H1 (cell line): ENCODE measurements at regions not wholly inside any gene's neighbourhood (a gene's known extent, or its start where the extent isn't known, plus 50 kb on each side); places are given as distances from the start of the nearest gene placed in this dataset.

Source experiments
- CTCF ChIA-PET: fragments of 300-600 bp; sonication (Branson Sonifier 250); formaldehyde crosslinking; loops from one replicate; lab custom pipeline; 2021; ENCODE audit not compliant: partially characterized antibody; lab: Charles Lee
- POLR2A ChIA-PET: fragments of 300-600 bp; sonication (Branson Sonifier 250); formaldehyde crosslinking; loops from one replicate; lab custom pipeline; 2021; ENCODE audit warnings: inconsistent platforms; ENCODE audit not compliant: partially characterized antibody; lab: Charles Lee
- DNase-seq, 2 experiments: peaks; one replicate each; pipeline versions ENCODE4 v3.0.0 to v3.0.0-alpha.2; 2010 to 2022; ENCODE audit warnings: low spot score in 2 of 2, low read depth in 1 of 2, mixed read lengths in 1 of 2
- FAIRE-seq: peaks from 2 replicates; lab custom pipeline; 2011; peaks lifted over from hg19 to GRCh38; lab: Jason Lieb, UNC
- H2AFZ ChIP-seq: 2 replicates; pipeline ENCODE4 v1.8.1; 2012; ENCODE audit warnings: low read length, inconsistent platforms
- H2AK5ac ChIP-seq: 2 replicates; pipeline ENCODE4 v1.6.1; 2013; ENCODE audit warnings: low read depth, low read length
- H2BK120ac ChIP-seq: replicated peaks from 2 replicates; pipeline ENCODE3; 2013; ENCODE audit warnings: low read depth, low read length, inconsistent platforms
- H2BK12ac ChIP-seq: 2 replicates; pipeline ENCODE4 v1.6.1; 2013; ENCODE audit warnings: low read depth, low read length
- H2BK15ac ChIP-seq: 2 replicates; pipeline ENCODE4 v1.6.1; 2013; ENCODE audit warnings: low read length
- H2BK20ac ChIP-seq: 2 replicates; pipeline ENCODE4 v1.6.1; 2013; ENCODE audit warnings: low read length
- H2BK5ac ChIP-seq: 2 replicates; pipeline ENCODE4 v1.6.1; 2013; ENCODE audit warnings: low read depth, low read length
- H3K14ac ChIP-seq: 2 replicates; pipeline ENCODE4 v1.6.1; 2013; ENCODE audit warnings: inconsistent platforms; ENCODE audit not compliant: insufficient read length
- H3K18ac ChIP-seq: 2 replicates; pipeline ENCODE4 v1.6.1; 2013; ENCODE audit warnings: low read length; ENCODE audit errors: extremely low read depth
- H3K23ac ChIP-seq: 2 replicates; pipeline ENCODE4 v1.6.1; 2013; ENCODE audit warnings: inconsistent platforms; ENCODE audit not compliant: insufficient read length
- H3K23me2 ChIP-seq: 2 replicates; pipeline ENCODE4 v1.6.1; 2013; ENCODE audit warnings: low read depth, low read length
- H3K27ac ChIP-seq: 2 replicates; pipeline ENCODE4 v1.6.1; 2011; ENCODE audit warnings: low read depth, low read length, inconsistent platforms
- H3K27me3 ChIP-seq, 4 experiments: replicated peaks in 1 of 4; 1 replicate in 1 of 4; 2 replicates in 3 of 4; pipeline versions ENCODE4 v1.6.1 to v1.8.1; 2011 to 2013; ENCODE audit warnings: low read length in 3 of 4, mild to moderate bottlenecking in 3 of 4, inconsistent platforms in 2 of 4, mixed read lengths in 2 of 4, moderate library complexity in 1 of 4; ENCODE audit not compliant: control insufficient read depth in 3 of 4, insufficient read depth in 3 of 4; ENCODE audit errors: extremely low read depth in 1 of 4
- H3K36me3 ChIP-seq, 4 experiments: 2 replicates each; pipeline versions ENCODE4 v1.6.1 to v1.8.1; 2011 to 2013; ENCODE audit warnings: mild to moderate bottlenecking in 4 of 4, low read length in 3 of 4, moderate library complexity in 2 of 4, control low read depth in 1 of 4, inconsistent platforms in 1 of 4; ENCODE audit not compliant: insufficient read depth in 4 of 4, control insufficient read depth in 2 of 4
- H3K4ac ChIP-seq: replicated peaks from 2 replicates; pipeline ENCODE3; 2013; ENCODE audit warnings: low read length, low read depth, mixed read lengths, inconsistent platforms; ENCODE audit not compliant: insufficient read length
- H3K4me1 ChIP-seq, 4 experiments: replicated peaks in 1 of 4; 1 replicate in 1 of 4; 2 replicates in 3 of 4; pipeline versions ENCODE4 v1.6.1 to v1.8.1; 2011 to 2013; ENCODE audit warnings: low read length in 3 of 4, inconsistent platforms in 2 of 4, mixed read lengths in 1 of 4; ENCODE audit not compliant: insufficient read depth in 4 of 4, control insufficient read depth in 3 of 4
- H3K4me2 ChIP-seq, 2 experiments: 2 replicates each; pipeline versions ENCODE4 v1.6.1 to v1.8.1; 2011 to 2013; ENCODE audit warnings: low read depth in 2 of 2, low read length in 2 of 2, control low read depth in 1 of 2, inconsistent platforms in 1 of 2, mild to moderate bottlenecking in 1 of 2; ENCODE audit not compliant: insufficient read depth in 1 of 2
- H3K4me3 ChIP-seq, 4 experiments: fragments of 200-600, 300-600 bp in 1 of 4; sonication (generic), shearing (Covaris generic), sonication (Bioruptor Twin) in 1 of 4; 2 replicates each; pipeline versions ENCODE4 v1.5.1 to v1.8.1; 2011 to 2016; ENCODE audit warnings: low read length in 4 of 4, low read depth in 3 of 4, control low read depth in 2 of 4, inconsistent platforms in 2 of 4, mild to moderate bottlenecking in 2 of 4, mixed read lengths in 1 of 4, moderate library complexity in 1 of 4; ENCODE audit not compliant: insufficient read depth in 2 of 4; ENCODE audit errors: extremely low read depth in 1 of 4
- H3K56ac ChIP-seq: replicated peaks from 2 replicates; pipeline ENCODE3; 2013; ENCODE audit warnings: low read depth, mild to moderate bottlenecking, mixed read lengths, low read length, inconsistent platforms; ENCODE audit not compliant: insufficient read length
- H3K79me1 ChIP-seq: 2 replicates; pipeline ENCODE4 v1.6.1; 2013; ENCODE audit warnings: low read depth, low read length, control low read depth
- H3K79me2 ChIP-seq, 2 experiments: 2 replicates each; pipeline versions ENCODE4 v1.6.1 to v1.8.1; 2012 to 2013; ENCODE audit warnings: low read length in 2 of 2, mild to moderate bottlenecking in 2 of 2, inconsistent platforms in 1 of 2; ENCODE audit not compliant: insufficient read depth in 2 of 2, control insufficient read depth in 1 of 2
- H3K9ac ChIP-seq, 4 experiments: replicated peaks in 1 of 4; 1 replicate in 1 of 4; 2 replicates in 3 of 4; pipeline versions ENCODE4 v1.6.1 to v1.8.1; 2011 to 2013; ENCODE audit warnings: low read depth in 3 of 4, low read length in 3 of 4, control low read depth in 2 of 4, mild to moderate bottlenecking in 2 of 4, moderate library complexity in 2 of 4, inconsistent platforms in 1 of 4; ENCODE audit errors: extremely low read depth in 1 of 4
- H3K9me3 ChIP-seq, 2 experiments: 2 replicates each; pipeline versions ENCODE4 v1.6.1 to v1.8.1; 2012 to 2013; ENCODE audit warnings: mild to moderate bottlenecking in 2 of 2, moderate library complexity in 2 of 2, control low read depth in 1 of 2, inconsistent platforms in 1 of 2, low read depth in 1 of 2, low read length in 1 of 2, mixed read lengths in 1 of 2; ENCODE audit not compliant: insufficient read depth in 2 of 2
- H4K20me1 ChIP-seq, 2 experiments: replicated peaks in 1 of 2; 2 replicates each; pipeline versions ENCODE3 to v1.8.1; 2011 to 2013; ENCODE audit warnings: inconsistent platforms in 2 of 2, low read length in 2 of 2, mild to moderate bottlenecking in 1 of 2; ENCODE audit not compliant: insufficient read depth in 2 of 2, control insufficient read depth in 1 of 2
- H4K5ac ChIP-seq: 2 replicates; pipeline ENCODE4 v1.6.1; 2013; ENCODE audit warnings: low read length, low read depth, mixed read lengths, inconsistent platforms; ENCODE audit not compliant: insufficient read length
- H4K8ac ChIP-seq: 2 replicates; pipeline ENCODE4 v1.8.0; 2013; ENCODE audit warnings: mild to moderate bottlenecking, moderate library complexity, low read length, inconsistent platforms; ENCODE audit not compliant: insufficient read depth; ENCODE audit errors: extremely low read depth
- H4K91ac ChIP-seq: replicated peaks from 2 replicates; pipeline ENCODE3; 2013; ENCODE audit warnings: low read length, mixed read lengths, inconsistent platforms; ENCODE audit not compliant: insufficient read length
- ASH2L ChIP-seq: fragments of 200-600, 300-600 bp; sonication (generic); IDR thresholded peaks from one replicate; pipeline ENCODE4 v1.7.1; 2017; ENCODE audit warnings: low read length
- CBX8 ChIP-seq: fragments of 300-800, 300-1000 bp; sonication (generic); IDR thresholded peaks from 2 replicates; pipeline ENCODE4 v1.7.1; 2016; ENCODE audit warnings: low read depth, low read length, borderline replicate concordance
- CEBPB ChIP-seq: IDR thresholded peaks from 2 replicates; pipeline ENCODE4 v1.6.1; 2012; ENCODE audit warnings: low read depth, low read length
- CHD1 ChIP-seq: IDR thresholded peaks from 2 replicates; pipeline ENCODE4 v1.6.1; 2012; ENCODE audit warnings: low read depth, low read length, improper control_type of control experiment
- CREB1 ChIP-seq: IDR thresholded peaks from 2 replicates; pipeline ENCODE4 v1.6.1; 2012; ENCODE audit warnings: inconsistent platforms
- EZH2 ChIP-seq: fragments of 200-600 bp; sonication (generic); IDR thresholded peaks from 2 replicates; pipeline ENCODE4 v1.7.1; 2012; ENCODE audit warnings: low read depth, mild to moderate bottlenecking, moderate library complexity, low read length, inconsistent platforms; ENCODE audit not compliant: severe bottlenecking
- FOSL1 ChIP-seq: IDR thresholded peaks from 2 replicates; pipeline ENCODE4 v1.6.1; 2011; ENCODE audit warnings: mild to moderate bottlenecking, low read depth, low read length, moderate library complexity; ENCODE audit not compliant: insufficient read depth
- GTF2F1 ChIP-seq: IDR thresholded peaks from 2 replicates; pipeline ENCODE4 v1.6.1; 2012; ENCODE audit warnings: low read depth, low read length, improper control_type of control experiment, borderline replicate concordance
- HDAC6 ChIP-seq: IDR thresholded peaks from one replicate; pipeline ENCODE4 v1.7.1; 2012; ENCODE audit warnings: low read depth, mild to moderate bottlenecking, inconsistent platforms, low read length, moderate library complexity
- JUND ChIP-seq: IDR thresholded peaks from 2 replicates; pipeline ENCODE4 v1.6.1; 2011; ENCODE audit warnings: mild to moderate bottlenecking, improper control_type of control experiment, low read length
- KDM5A ChIP-seq: fragments of 200-600 bp; IDR thresholded peaks from 2 replicates; pipeline ENCODE4 v1.7.1; 2012; ENCODE audit warnings: mild to moderate bottlenecking, low read length, inconsistent platforms, mixed read lengths
- NANOG ChIP-seq: IDR thresholded peaks from 2 replicates; pipeline ENCODE4 v1.6.1; 2011; ENCODE audit warnings: low read length, low read depth, mild to moderate bottlenecking, inconsistent platforms; ENCODE audit not compliant: insufficient read depth, poor library complexity, severe bottlenecking
- PHF8 ChIP-seq: fragments of 200-600 bp; sonication (generic); conservative IDR thresholded peaks from 2 replicates; pipeline ENCODE4 v1.7.1; 2012; ENCODE audit warnings: low read depth, mild to moderate bottlenecking, inconsistent platforms, low read length, moderate library complexity
- SIN3A ChIP-seq, 2 experiments: IDR thresholded peaks in 1 of 2; conservative IDR thresholded peaks in 1 of 2; 2 replicates each; pipeline ENCODE4 v1.6.1; 2011 to 2012; ENCODE audit warnings: low read length in 2 of 2, improper control_type of control experiment in 1 of 2, low read depth in 1 of 2, mild to moderate bottlenecking in 1 of 2
- SIX5 ChIP-seq: IDR thresholded peaks from 2 replicates; pipeline ENCODE4 v1.6.1; 2011; ENCODE audit warnings: mild to moderate bottlenecking, low read depth, low read length
- WGBS, 2 experiments: shearing (Covaris generic) in 1 of 2; methylation state at CpG; one replicate each; pipeline versions ENCODE4 v1.1.6 to v1.1.7; 2013 to 2015; ENCODE audit warnings: low lambda C conversion rate in 2 of 2, mixed read lengths in 2 of 2, inconsistent platforms in 1 of 2, low coverage in 1 of 2, missing lambda C conversion rate in 1 of 2; ENCODE audit not compliant: insufficient replicate concordance in 2 of 2, insufficient coverage in 1 of 2, insufficient read length in 1 of 2; ENCODE audit errors: extremely low coverage in 1 of 2, missing lambda C conversion rate in 1 of 2; 5-methylcytosine and 5-hydroxymethylcytosine counted together

GRCh38 chr11:20303391-20303965 lies 60.0 kb upstream of the HTATIP2 start:
- Histone ChIP-seq H2BK15ac (no peak overlapping the region), H2BK20ac (no peak overlapping the region), H3K18ac (no peak overlapping the region), H3K23me2 (no peaks in the 10 kb centered on the region; the same call in 1 of the 2 replicates), H3K27me3 (no peaks in the 10 kb centered on the region)
- no peak for FAIRE-seq
- TF ChIP-seq JUND (no peak), SIN3A (conservative IDR thresholded peaks at IDR 0.05 in 1 of 2, IDR thresholded peaks at IDR 0.05 in 1 of 2; ENCODE audit: low read depth in 1 of 2, low read length in 2 of 2) (no peak), EZH2 (no peak), NANOG (no peak), CEBPB (no peak), FOSL1 (no peak), CBX8 (no peak), PHF8 (no peak), GTF2F1 (no peak), SIX5 (no peak), ASH2L (no peak), CREB1 (no peak), KDM5A (no peak), CHD1 (no peak), HDAC6 (no peak)
- TF ChIP-seq, all 59 proteins: peak for 0
- H4K8ac ChIP-seq, result no peak overlapping the region
- DNase-seq, result no peak
- no peak overlapping the region for H3K4ac ChIP-seq
- H3K4me3 ChIP-seq, result no peak overlapping the region
- H3K23ac ChIP-seq, result no peak overlapping the region
- H3K9me3 ChIP-seq, result no peaks in the 10 kb centered on the region
- H3K27ac ChIP-seq, result no peak overlapping the region
- H3K4me2 ChIP-seq, result no peak overlapping the region
- ChIA-PET CTCF (interaction anchor here (0.7 to 1.1 kb wide), 3 partner anchors 11 to 176 kb away, joined by 3 read pairs; no protein-coding TSS in a partner anchor), POLR2A (no interaction called here)
- no peaks in the 10 kb centered on the region for H3K79me1 ChIP-seq
- H3K4me1 ChIP-seq, result no peaks in the 10 kb centered on the region
- no peak overlapping the region for H4K91ac ChIP-seq
- H2BK5ac ChIP-seq, result no peak overlapping the region
- H3K56ac ChIP-seq, result no peak overlapping the region
- H2AK5ac ChIP-seq, result no peak overlapping the region
- no peak overlapping the region for H3K9ac ChIP-seq
- H2AFZ ChIP-seq, result no peak overlapping the region
- no peaks in the 10 kb centered on the region for H3K36me3 ChIP-seq
- H3K14ac ChIP-seq, result no peak overlapping the region
- WGBS, 2 experiments, result 74% methylated on average over 6 of the region's 6 CpGs; no CpG with 5 or more reads in 1 of the 2 experiments
- H4K5ac ChIP-seq, result no peak overlapping the region
- H4K20me1 ChIP-seq, result no peaks in the 10 kb centered on the region
- H3K79me2 ChIP-seq, result no peaks in the 10 kb centered on the region
- H2BK120ac ChIP-seq, result no peak overlapping the region
- no peak overlapping the region for H2BK12ac ChIP-seq
